AG09309 (cell line): ENCODE measurements at regions not wholly inside any gene's neighbourhood (a gene's known extent, or its start where the extent isn't known, plus 50 kb on each side); places are given as distances from the start of the nearest gene placed in this dataset.

ENCODE experiments used
- DNase-seq: peaks from one replicate; pipeline ENCODE4 v3.0.0-alpha.2; 2010; ENCODE audit warnings: low read depth
- H3K4me3 ChIP-seq: 2 replicates; pipeline ENCODE4 v1.5.1; 2011; ENCODE audit warnings: mild to moderate bottlenecking, low read depth, low read length, moderate library complexity; ENCODE audit not compliant: control insufficient read depth
- TF ChIP-seq, protein P1 (sequence below): IDR thresholded peaks from 2 replicates; pipeline ENCODE4 v1.5.1; 2011; ENCODE audit warnings: mild to moderate bottlenecking, low read depth, low read length, inconsistent platforms; ENCODE audit not compliant: insufficient read depth, control insufficient read depth; ENCODE audit errors: missing control alignments

DNA sequence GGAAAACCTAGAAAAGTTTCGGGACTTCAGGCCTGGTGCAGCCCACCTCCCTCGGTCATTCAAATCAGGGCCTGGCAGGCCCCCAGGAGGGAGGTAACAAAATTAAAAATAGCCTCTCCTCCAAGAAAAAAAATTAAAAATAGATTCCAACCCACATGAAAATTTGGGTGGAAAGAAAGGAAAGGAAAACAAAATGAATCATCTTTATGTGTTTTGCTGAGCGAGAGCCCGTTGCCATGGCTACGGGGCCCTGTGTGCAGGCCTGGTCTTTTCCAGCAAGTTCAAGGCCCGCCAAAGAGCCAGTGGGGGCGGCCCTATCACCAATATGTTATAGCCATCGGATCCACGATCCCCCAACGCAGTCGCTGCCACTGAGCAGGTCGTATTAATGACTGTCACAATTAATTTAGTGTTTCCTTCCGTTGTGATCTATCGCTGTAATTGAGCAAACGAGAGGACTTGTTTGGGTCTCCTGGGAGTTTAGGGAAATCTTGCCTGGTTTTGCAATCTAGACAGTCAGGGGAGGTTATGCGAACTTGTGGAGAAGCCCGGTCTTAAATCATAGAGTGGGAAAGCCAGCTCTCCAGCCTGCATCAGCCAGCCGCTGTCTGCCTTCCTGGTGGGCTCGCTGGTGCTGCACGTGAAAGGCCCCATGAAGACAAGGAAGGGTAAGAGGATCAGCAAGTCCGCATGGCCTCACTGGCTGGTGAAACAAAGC, 452.4 kb downstream of the BCOR start:
- TF ChIP-seq, protein P1, sequence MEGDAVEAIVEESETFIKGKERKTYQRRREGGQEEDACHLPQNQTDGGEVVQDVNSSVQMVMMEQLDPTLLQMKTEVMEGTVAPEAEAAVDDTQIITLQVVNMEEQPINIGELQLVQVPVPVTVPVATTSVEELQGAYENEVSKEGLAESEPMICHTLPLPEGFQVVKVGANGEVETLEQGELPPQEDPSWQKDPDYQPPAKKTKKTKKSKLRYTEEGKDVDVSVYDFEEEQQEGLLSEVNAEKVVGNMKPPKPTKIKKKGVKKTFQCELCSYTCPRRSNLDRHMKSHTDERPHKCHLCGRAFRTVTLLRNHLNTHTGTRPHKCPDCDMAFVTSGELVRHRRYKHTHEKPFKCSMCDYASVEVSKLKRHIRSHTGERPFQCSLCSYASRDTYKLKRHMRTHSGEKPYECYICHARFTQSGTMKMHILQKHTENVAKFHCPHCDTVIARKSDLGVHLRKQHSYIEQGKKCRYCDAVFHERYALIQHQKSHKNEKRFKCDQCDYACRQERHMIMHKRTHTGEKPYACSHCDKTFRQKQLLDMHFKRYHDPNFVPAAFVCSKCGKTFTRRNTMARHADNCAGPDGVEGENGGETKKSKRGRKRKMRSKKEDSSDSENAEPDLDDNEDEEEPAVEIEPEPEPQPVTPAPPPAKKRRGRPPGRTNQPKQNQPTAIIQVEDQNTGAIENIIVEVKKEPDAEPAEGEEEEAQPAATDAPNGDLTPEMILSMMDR, result no peak
- peak; percentile 32 for DNase-seq
- no peak overlapping the region for H3K4me3 ChIP-seq

DNA sequence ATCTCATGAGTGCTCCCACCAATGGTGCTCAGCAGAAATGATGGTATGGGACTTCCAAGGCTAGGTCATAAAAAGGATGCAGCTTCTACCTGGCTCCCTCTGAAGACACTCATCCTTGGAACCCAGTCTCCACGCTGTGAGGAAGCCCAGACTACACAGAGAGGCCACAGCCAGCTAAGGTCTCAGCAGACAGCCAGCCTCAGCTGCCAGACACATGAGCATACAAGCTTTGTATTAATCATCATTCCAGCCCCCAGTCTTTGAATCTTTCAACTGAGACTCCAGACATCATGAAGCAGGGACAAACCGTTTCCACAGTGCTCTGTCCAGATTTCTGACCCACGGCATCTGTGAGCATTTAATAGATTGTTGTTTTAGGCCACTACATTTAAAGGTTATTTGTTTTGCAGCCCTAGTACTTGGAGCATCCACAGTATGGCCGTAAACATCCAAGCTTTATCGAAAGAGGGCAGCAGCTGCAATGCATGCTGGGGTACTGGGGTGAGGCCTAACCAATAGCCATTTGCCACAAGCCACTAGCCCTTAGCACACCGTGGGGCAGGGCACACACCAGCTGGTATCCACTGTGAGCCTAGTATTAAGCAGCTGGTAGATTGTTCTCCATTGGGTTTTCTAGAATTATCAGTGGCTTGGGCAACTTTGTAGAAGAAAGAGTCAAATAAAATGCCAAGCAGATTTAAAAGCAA, 449.1 kb downstream of the BCOR start:
- TF ChIP-seq, protein P1, result no peak
- DNase-seq, result no peak
- H3K4me3 ChIP-seq, result no peak overlapping the region

DNA sequence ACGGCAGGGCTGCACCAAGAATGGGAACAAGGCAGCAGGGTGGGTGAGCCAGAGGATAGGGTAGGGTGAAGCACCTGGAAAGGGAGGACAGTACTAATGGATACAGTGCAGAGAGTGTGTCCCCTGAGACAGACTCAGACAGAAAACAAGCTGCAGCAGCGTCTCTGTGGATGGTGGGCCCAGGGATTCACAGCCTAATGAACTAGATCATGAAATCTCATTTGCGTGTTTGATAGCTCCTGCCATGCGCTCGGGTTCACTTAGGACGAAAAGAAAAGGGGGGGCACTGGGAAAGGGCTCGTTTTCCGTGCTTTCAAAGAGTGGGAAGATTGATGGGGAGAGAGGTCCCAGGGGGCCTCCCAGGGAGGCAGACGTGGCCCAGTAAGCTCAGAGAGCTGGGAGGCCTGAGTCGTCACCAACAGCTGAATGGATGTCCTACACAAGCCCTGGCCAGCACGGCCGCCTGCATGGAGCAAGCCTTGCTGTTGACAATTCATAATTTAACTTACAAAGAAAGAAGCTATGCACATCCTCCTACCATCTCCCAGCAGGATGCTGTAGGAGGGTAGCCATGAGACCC, 446.9 kb downstream of the BCOR start:
- no peak for DNase-seq
- H3K4me3 ChIP-seq, result no peak overlapping the region
- TF ChIP-seq, protein P1, result no peak

DNA sequence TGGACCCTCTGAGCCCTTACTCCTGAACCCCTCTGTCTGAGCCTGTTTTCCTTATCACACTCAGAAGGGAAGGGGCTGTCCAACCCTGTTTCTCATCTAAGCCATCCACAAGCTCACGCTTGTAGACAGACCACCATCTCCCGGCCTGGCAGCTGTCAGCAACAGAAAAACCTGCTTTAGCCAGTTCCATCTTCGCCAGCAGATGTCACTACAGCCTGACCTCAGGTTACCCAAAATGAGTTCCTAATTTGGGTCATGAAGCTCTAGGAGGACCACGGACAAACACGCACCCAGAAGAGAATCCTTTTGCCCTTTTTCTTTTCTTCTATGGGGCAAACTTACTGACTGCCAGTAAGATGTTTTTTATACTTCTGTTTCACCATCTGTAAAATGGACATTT, 445.4 kb downstream of the BCOR start:
- DNase-seq, result no peak
- TF ChIP-seq, protein P1, result peak; percentile 59
- H3K4me3 ChIP-seq, result no peak overlapping the region

DNA sequence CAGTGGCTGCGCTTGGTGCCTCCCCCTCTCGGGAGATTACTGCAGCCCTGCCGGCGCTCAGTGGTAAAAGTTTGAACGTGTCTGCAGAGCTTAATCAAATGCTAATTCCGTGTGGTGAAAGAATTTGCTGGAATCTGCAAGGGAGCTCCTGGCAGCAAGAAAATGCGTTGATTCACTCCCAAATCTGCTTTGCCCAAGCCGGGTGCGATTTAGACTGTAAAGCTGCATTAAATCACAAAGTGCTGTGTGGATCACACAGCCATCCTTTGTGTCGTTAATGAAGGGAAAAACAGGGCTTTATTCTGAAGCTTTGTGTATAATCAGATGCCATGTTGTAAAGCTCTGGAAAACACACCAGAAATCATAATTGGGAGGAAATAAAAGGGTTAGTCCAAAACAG, 444.1 kb downstream of the BCOR start:
- TF ChIP-seq, protein P1, result no peak
- H3K4me3 ChIP-seq, result no peak overlapping the region
- no peak for DNase-seq

DNA sequence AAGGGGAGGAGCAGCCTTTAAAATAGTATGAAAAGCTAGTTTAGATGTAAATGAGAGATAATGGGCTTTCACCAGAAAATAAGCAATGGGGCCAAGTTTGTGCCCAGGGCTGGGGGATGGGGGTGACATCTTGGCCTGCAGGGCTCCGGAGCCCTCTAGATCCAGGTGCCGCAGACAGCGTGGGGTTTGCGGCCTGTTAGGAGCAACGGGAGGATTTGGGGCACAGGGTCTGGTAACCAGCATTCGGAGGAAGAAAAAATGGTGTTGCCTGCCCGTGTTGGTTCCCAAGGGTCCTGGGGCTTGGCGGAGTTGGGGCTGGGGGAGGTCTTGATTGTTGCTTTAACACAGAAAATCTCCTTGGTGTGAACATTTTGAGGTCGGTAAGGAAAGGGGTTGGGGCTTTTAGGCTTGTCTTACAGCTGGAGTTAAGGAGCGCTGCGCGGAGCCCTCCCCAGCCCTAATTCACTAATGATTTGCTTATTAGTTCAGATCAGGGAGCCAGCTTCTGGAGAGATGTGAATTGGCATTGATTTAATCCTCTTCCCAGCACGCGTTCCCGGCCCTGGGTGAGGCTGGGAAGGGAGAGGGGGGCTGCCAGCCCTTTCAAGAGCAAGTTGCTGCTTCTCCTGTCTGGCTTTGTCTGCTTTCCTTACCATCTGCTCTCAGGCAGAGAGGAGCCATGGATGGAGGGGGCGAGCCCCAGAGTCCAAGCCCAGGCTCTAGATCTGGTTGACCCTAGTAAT, 443.4 kb downstream of the BCOR start:
- TF ChIP-seq, protein P1, result no peak
- DNase-seq, result no peak
- H3K4me3 ChIP-seq, result no peak overlapping the region
